Right kidney (tissue), 1 donor: ENCODE measurements at regions not wholly inside any gene's neighbourhood (a gene's known extent, or its start where the extent isn't known, plus 50 kb on each side); places are given as distances from the start of the nearest gene placed in this dataset.
"Not testable (repeated sequence)": the region's sequence is repeated elsewhere in the genome, so short reads cannot be mapped to it uniquely, and the experiment has no call there.

Source experiments
- DNase-seq: peaks from one replicate; pipeline ENCODE4 v3.0.0-alpha.2; 2016

- no peak for DNase-seq
Observed at GRCh38 chr6:15897063-15897876, 231.6 kb upstream of the MYLIP start.

GRCh38 chr6:15894973-15895725 lies 232.3 kb upstream of the DTNBP1 start:
- DNase-seq = no peak

- DNase-seq = no peak
Observed at GRCh38 chr6:15893556-15894253, 230.9 kb upstream of the DTNBP1 start.

- no peak for DNase-seq
Observed at GRCh38 chr6:15892369-15892768, 229.5 kb upstream of the DTNBP1 start.

GRCh38 chr6:15888798-15889772 lies 226.3 kb upstream of the DTNBP1 start:
- DNase-seq = no peak

GRCh38 chr6:15887491-15888461 lies 224.9 kb upstream of the DTNBP1 start:
- DNase-seq = no peak

- no peak for DNase-seq
Observed at GRCh38 chr6:15885624-15886023, 222.8 kb upstream of the DTNBP1 start.

- DNase-seq = not testable (repeated sequence)
Observed at GRCh38 chr6:15883593-15883992, 220.8 kb upstream of the DTNBP1 start.

GRCh38 chr6:15882915-15883314 lies 220.1 kb upstream of the DTNBP1 start:
- DNase-seq = no peak

- no peak for DNase-seq
Observed at GRCh38 chr6:15882345-15882744, 219.5 kb upstream of the DTNBP1 start.

GRCh38 chr6:15881150-15881549 lies 218.3 kb upstream of the DTNBP1 start:
- no peak for DNase-seq

- DNase-seq = no peak
Observed at GRCh38 chr6:15880262-15880973, 217.6 kb upstream of the DTNBP1 start.

- DNase-seq = peak; percentile 46
Observed at GRCh38 chr6:15879371-15880261, 216.8 kb upstream of the DTNBP1 start.

- DNase-seq = no peak
Observed at GRCh38 chr6:15877231-15877630, 214.4 kb upstream of the DTNBP1 start.

GRCh38 chr6:15876406-15876805 lies 213.6 kb upstream of the DTNBP1 start:
- DNase-seq = no peak

- DNase-seq = no peak
Observed at GRCh38 chr6:15875797-15876196, 213.0 kb upstream of the DTNBP1 start.

- DNase-seq = no peak
Observed at GRCh38 chr6:15874821-15875220, 212.0 kb upstream of the DTNBP1 start.

- DNase-seq = no peak
Observed at GRCh38 chr6:15874326-15874725, 211.5 kb upstream of the DTNBP1 start.
